PC-3 (cell line): ENCODE measurements at regions not wholly inside any gene's neighbourhood (a gene's known extent, or its start where the extent isn't known, plus 50 kb on each side); places are given as distances from the start of the nearest gene placed in this dataset.

Source experiments
- ATAC-seq: fragments of 200-7000 bp; cut with Tn5 transposase; 2 replicates; pipeline ENCODE4 v1.9.1; 2020; ENCODE audit warnings: mild to moderate bottlenecking, moderate library complexity
- BruUV-seq: library from RNA; stranded (reverse); fragments of 400-500 nt; replicated peaks from 2 replicates; lab custom pipeline; 2021; lab: Mats Ljungman, UMichigan
- CTCF ChIA-PET: fragments of 300-600 bp; sonication (Branson Sonifier 250); formaldehyde crosslinking; loops from one replicate; lab custom pipeline; 2022; ENCODE audit warnings: antibody characterized with exemption; lab: Charles Lee
- POLR2A ChIA-PET: fragments of 300-600 bp; sonication (Branson Sonifier 250); formaldehyde crosslinking; loops from one replicate; lab custom pipeline; 2022; ENCODE audit warnings: antibody characterized with exemption; ENCODE audit not compliant: unreplicated experiment; lab: Charles Lee
- DNase-seq: peaks from one replicate; pipeline ENCODE4 v3.0.0-alpha.2; 2015
- H2AFZ ChIP-seq: fragments of 300-600 bp; sonication (generic); 2 replicates; pipeline ENCODE4 v1.6.0; 2016; ENCODE audit warnings: antibody characterized with exemption, low read length
- H3F3A ChIP-seq: fragments of 300-600 bp; sonication (generic); one replicate; pipeline ENCODE4 v1.6.0; 2017; ENCODE audit warnings: antibody characterized with exemption, low read length, control low read depth, mild to moderate bottlenecking; ENCODE audit not compliant: unreplicated experiment
- H3K27ac ChIP-seq: fragments of 300-600 bp; sonication (generic); 2 replicates; pipeline ENCODE4 v1.5.1; 2016; ENCODE audit warnings: mild to moderate bottlenecking, low read length
- H3K27me3 ChIP-seq: fragments of 300-600 bp; sonication (generic); 2 replicates; pipeline ENCODE4 v1.6.1; 2016; ENCODE audit warnings: low read length, mixed read lengths
- H3K36me3 ChIP-seq: fragments of 300-600 bp; sonication (generic); 2 replicates; pipeline ENCODE4 v1.6.1; 2016; ENCODE audit warnings: low read depth, mixed run types, low read length, mixed read lengths
- H3K4me1 ChIP-seq: fragments of 300-600 bp; sonication (generic); 2 replicates; pipeline ENCODE4 v1.5.1; 2016; ENCODE audit warnings: low read length; ENCODE audit not compliant: insufficient read depth
- H3K4me2 ChIP-seq: fragments of 300-600 bp; sonication (generic); 2 replicates; pipeline ENCODE4 v1.6.0; 2016; ENCODE audit warnings: low read length
- H3K4me3 ChIP-seq: fragments of 300-600 bp; sonication (generic); 2 replicates; pipeline ENCODE4 v1.5.1; 2016; ENCODE audit warnings: mild to moderate bottlenecking, low read length, mixed read lengths
- H3K79me2 ChIP-seq: fragments of 300-600 bp; sonication (generic); 2 replicates; pipeline ENCODE4 v1.6.1; 2017; ENCODE audit warnings: low read length, mixed read lengths
- H3K9ac ChIP-seq: fragments of 300-600 bp; sonication (generic); 2 replicates; pipeline ENCODE4 v1.6.0; 2016; ENCODE audit warnings: mild to moderate bottlenecking, low read length
- H3K9me2 ChIP-seq: fragments of 300-600 bp; sonication (generic); replicated peaks from 2 replicates; pipeline ENCODE4 v1.6.1; 2016; ENCODE audit warnings: mixed run types, low read length, mixed read lengths
- H3K9me3 ChIP-seq: fragments of 300-600 bp; sonication (generic); 2 replicates; pipeline ENCODE4 v1.6.1; 2016; ENCODE audit warnings: low read length, mixed read lengths
- H4K20me1 ChIP-seq: fragments of 300-600 bp; sonication (generic); 2 replicates; pipeline ENCODE4 v1.6.1; 2016; ENCODE audit warnings: low read length, mixed read lengths
- EZH2 ChIP-seq: fragments of 300-600 bp; sonication (generic); IDR thresholded peaks from one replicate; pipeline ENCODE4 v1.6.1; 2017; ENCODE audit warnings: antibody characterized with exemption, mild to moderate bottlenecking, low read length; ENCODE audit not compliant: unreplicated experiment
- EZH2phosphoT487 ChIP-seq: fragments of 300-600 bp; sonication (generic); IDR thresholded peaks from 2 replicates; pipeline ENCODE4 v1.6.1; 2018; ENCODE audit warnings: mild to moderate bottlenecking, antibody characterized with exemption, low read length, borderline replicate concordance
- intact Hi-C: fragments of 100-400 bp; cut with micrococcal nuclease; formaldehyde crosslinking; loops from 2 replicates; pipeline ENCODE4 v1.9.0; 2023
- TF ChIP-seq, protein P1 (sequence below): fragments of 300-600 bp; sonication (generic); conservative IDR thresholded peaks from 2 replicates; pipeline ENCODE4 v1.5.1; 2017; ENCODE audit warnings: antibody characterized with exemption, low read depth, mild to moderate bottlenecking, low read length

DNA sequence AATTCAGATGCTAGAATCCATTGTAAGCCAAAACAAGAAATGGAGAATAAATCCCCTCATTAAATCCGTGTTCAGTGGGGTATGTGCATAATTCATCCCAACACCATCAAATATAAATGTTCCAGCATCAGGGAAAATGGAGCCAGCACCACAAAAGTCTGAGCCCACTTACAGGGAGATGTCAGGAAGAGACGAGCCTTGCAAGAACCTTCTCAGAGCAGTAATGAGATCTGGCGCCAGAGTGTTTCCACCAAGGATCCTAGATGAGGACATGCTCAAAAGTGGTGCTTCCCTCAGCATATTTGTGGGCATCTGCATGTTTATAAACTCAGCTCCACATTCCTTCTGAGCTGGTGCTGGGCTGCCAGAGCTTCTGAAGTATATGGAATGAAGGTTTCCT lies 541.9 kb upstream of the C16orf82 start:
- POLR2A ChIA-PET = no interaction called here

DNA sequence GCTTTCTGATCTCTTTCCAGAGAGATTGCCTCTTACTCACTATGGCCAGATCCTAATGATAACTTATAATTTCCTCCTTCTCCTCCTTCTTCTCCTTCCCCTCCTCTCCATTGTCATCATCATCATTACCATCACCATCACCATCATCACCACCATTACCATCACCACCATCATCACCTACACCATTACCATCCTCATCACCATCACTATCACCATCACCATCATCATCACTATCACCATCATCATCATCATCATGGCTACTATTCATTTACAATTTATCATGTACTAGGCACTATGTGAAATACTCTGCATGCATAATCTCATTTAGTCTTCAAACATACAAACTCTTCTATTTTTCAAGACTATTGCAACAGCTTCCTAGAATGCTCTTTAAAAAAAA lies 540.9 kb upstream of the C16orf82 start:
- no TSS peak for BruUV-seq
- Histone ChIP-seq H3F3A (no peaks in the 10 kb centered on the region), H3K9me2 (no peaks in the 10 kb centered on the region), H3K4me1 (no peaks in the 10 kb centered on the region), H3K36me3 (no peaks in the 10 kb centered on the region), H3K79me2 (no peaks in the 10 kb centered on the region), H3K27me3 (no peaks in the 10 kb centered on the region), H3K27ac (no peak overlapping the region), H3K4me2 (no peak overlapping the region), H3K9me3 (no peaks in the 10 kb centered on the region), H3K9ac (no peak overlapping the region), H4K20me1 (no peaks in the 10 kb centered on the region), H3K4me3 (no peak overlapping the region), H2AFZ (no peak overlapping the region)
- ATAC-seq = no peak
- intact Hi-C loops = no loop called here
- CTCF ChIA-PET = no interaction called here
- no peak for DNase-seq
- TF ChIP-seq, protein P1, sequence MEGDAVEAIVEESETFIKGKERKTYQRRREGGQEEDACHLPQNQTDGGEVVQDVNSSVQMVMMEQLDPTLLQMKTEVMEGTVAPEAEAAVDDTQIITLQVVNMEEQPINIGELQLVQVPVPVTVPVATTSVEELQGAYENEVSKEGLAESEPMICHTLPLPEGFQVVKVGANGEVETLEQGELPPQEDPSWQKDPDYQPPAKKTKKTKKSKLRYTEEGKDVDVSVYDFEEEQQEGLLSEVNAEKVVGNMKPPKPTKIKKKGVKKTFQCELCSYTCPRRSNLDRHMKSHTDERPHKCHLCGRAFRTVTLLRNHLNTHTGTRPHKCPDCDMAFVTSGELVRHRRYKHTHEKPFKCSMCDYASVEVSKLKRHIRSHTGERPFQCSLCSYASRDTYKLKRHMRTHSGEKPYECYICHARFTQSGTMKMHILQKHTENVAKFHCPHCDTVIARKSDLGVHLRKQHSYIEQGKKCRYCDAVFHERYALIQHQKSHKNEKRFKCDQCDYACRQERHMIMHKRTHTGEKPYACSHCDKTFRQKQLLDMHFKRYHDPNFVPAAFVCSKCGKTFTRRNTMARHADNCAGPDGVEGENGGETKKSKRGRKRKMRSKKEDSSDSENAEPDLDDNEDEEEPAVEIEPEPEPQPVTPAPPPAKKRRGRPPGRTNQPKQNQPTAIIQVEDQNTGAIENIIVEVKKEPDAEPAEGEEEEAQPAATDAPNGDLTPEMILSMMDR = no peak
- TF ChIP-seq EZH2 = no peak
- no peak for TF ChIP-seq EZH2phosphoT487
- POLR2A ChIA-PET = no interaction called here

More for the DNA sequence above, 541.9 kb upstream of the C16orf82 start:
- no peak overlapping the region for H2AFZ ChIP-seq
- no TSS peak for BruUV-seq
- no peaks in the 10 kb centered on the region for H3K79me2 ChIP-seq
- CTCF ChIA-PET = no interaction called here
- H3K4me1 ChIP-seq = no peaks in the 10 kb centered on the region
- H3K9me2 ChIP-seq = no peaks in the 10 kb centered on the region
- H4K20me1 ChIP-seq = no peaks in the 10 kb centered on the region
- no peak overlapping the region for H3K9ac ChIP-seq
- H3K4me3 ChIP-seq = no peak overlapping the region
- H3K27ac ChIP-seq = no peak overlapping the region
- intact Hi-C loops = no loop called here
- no peaks in the 10 kb centered on the region for H3F3A ChIP-seq
- no peaks in the 10 kb centered on the region for H3K9me3 ChIP-seq
- no peak for DNase-seq
- TF ChIP-seq EZH2phosphoT487 = no peak
- TF ChIP-seq EZH2 = no peak
- TF ChIP-seq, protein P1 = no peak
- no peaks in the 10 kb centered on the region for H3K27me3 ChIP-seq
- no peak for ATAC-seq
- no peaks in the 10 kb centered on the region for H3K36me3 ChIP-seq
- no peak overlapping the region for H3K4me2 ChIP-seq

DNA sequence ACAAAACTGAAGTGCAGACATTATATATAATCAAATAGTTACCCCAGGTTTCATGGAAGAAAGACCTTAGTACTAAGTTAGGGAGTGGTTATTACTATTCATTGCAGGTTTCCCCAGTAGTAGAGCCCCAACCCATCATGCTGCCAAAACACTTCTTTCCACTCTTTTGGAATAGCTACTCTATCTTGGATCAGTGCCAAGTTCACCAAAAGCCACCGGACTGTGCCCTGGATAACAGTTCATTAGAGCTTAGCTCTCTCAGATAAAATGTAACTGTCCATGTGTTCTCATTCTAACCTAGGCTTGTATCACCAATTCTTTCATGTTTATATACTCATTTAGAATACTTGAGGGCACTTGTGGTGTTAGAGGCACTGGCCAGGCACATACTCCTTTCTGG lies 540.1 kb upstream of the C16orf82 start:
- no peaks in the 10 kb centered on the region for H3K27me3 ChIP-seq
- no peaks in the 10 kb centered on the region for H3K9me3 ChIP-seq
- intact Hi-C loops = no loop called here
- DNase-seq = no peak
- no peak overlapping the region for H3K4me3 ChIP-seq
- ChIA-PET CTCF (no interaction called here), POLR2A (no interaction called here)
- TF ChIP-seq EZH2 = no peak
- TF ChIP-seq, protein P1 = no peak
- TF ChIP-seq EZH2phosphoT487 = no peak
- H3K36me3 ChIP-seq = no peaks in the 10 kb centered on the region
- no peak overlapping the region for H3K4me2 ChIP-seq
- no peak overlapping the region for H3K9ac ChIP-seq
- no peak for ATAC-seq
- no peak overlapping the region for H3K27ac ChIP-seq
- H3K4me1 ChIP-seq = no peaks in the 10 kb centered on the region
- no peaks in the 10 kb centered on the region for H4K20me1 ChIP-seq
- no peaks in the 10 kb centered on the region for H3K9me2 ChIP-seq
- no peak overlapping the region for H2AFZ ChIP-seq
- H3K79me2 ChIP-seq = no peaks in the 10 kb centered on the region
- H3F3A ChIP-seq = no peaks in the 10 kb centered on the region
- BruUV-seq = no TSS peak
